Lower leg skin (tissue), 3 donors: ENCODE measurements at regions not wholly inside any gene's neighbourhood (a gene's known extent, or its start where the extent isn't known, plus 50 kb on each side); places are given as distances from the start of the nearest gene placed in this dataset.

Experiments
- CTCF ChIP-seq, 3 donors: fragments of 450-650 bp; IDR thresholded peaks; one replicate each; pipeline ENCODE4 v1.5.1; 2016; ENCODE audit warnings: antibody characterized with exemption in 3 of 3, mild to moderate bottlenecking in 3 of 3, moderate library complexity in 2 of 3
- POLR2A ChIP-seq, 2 donors: fragments of 450-650 bp; IDR thresholded peaks; one replicate each; pipeline ENCODE4 v1.6.1; 2016 to 2017; ENCODE audit warnings: antibody characterized with exemption in 2 of 2, mild to moderate bottlenecking in 1 of 2, moderate library complexity in 1 of 2

GRCh38 chrX:43087830-43088229 lies 309.9 kb upstream of the PPP1R2C start:
- TF ChIP-seq CTCF (IDR thresholded peaks at IDR 0.05) (no peak), POLR2A (IDR thresholded peaks at IDR 0.05) (no peak)
